HG02938 (cell line): ENCODE measurements at regions not wholly inside any gene's neighbourhood (a gene's known extent, or its start where the extent isn't known, plus 50 kb on each side); places are given as distances from the start of the nearest gene placed in this dataset.

Experiments used
- ATAC-seq: cut with Tn5 transposase; IDR thresholded peaks from one replicate; pipeline ENCODE4 v1.9.1; 2021; ENCODE audit warnings: mild to moderate bottlenecking, moderate library complexity; ENCODE audit not compliant: unreplicated experiment

DNA sequence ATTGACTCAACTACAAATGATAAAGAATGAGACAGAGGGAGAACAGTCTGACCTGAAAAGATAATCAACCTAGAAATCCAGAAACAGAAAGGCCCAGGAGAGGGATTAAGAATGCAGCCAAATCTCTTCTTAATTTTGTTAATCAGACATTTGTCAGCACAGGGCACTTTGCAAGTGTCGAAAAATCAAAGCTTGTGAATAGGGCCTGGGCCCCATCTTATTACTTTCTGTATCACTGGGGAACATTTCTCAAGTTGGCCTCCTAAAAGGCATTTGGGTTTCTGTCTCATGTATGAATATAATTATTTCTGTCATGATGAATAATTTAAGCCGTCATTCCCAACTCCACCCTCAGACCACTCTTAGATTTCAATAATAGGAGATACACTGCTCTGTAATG is 308.4 kb upstream of the PRKCQ start:
- ATAC-seq = no peak

DNA sequence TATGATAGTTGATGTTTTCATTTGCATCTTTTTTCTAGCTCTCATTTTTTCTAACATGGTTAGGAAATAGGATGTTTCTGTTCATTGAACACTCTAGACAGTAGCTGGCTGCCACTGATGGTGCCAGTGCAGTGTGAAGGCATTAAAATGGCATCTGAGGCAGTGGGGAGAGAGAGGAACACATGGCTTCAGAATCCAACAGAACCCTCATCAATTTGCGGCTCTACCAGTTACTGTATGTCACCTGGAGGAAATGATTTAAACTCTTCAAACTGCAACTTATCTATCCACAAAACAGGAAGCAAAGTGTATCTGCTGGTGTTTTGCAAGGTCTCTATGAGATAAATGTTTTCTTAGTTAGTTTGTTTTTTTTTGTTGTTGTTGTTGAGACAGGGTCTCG is 305.2 kb upstream of the PRKCQ start:
- ATAC-seq = no peak

DNA sequence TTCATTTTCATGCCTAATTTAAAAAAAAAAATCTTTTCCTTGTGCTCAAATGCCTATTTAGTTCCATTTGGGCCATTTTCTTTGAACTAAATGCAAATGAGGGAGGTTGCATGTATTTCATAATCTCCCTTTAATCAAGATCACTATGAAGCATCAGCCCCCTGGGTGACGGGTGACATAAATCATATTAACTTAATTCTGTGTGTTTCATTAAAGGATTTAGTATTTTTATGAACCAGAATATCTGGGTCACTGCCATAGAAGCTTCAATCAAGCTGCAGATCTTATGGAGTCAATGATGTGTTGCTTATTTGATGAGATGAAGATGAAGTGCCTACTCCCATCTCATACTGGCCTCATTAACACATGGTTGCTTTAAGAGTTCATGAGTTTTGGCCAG is 301.9 kb upstream of the PRKCQ start:
- no peak for ATAC-seq

DNA sequence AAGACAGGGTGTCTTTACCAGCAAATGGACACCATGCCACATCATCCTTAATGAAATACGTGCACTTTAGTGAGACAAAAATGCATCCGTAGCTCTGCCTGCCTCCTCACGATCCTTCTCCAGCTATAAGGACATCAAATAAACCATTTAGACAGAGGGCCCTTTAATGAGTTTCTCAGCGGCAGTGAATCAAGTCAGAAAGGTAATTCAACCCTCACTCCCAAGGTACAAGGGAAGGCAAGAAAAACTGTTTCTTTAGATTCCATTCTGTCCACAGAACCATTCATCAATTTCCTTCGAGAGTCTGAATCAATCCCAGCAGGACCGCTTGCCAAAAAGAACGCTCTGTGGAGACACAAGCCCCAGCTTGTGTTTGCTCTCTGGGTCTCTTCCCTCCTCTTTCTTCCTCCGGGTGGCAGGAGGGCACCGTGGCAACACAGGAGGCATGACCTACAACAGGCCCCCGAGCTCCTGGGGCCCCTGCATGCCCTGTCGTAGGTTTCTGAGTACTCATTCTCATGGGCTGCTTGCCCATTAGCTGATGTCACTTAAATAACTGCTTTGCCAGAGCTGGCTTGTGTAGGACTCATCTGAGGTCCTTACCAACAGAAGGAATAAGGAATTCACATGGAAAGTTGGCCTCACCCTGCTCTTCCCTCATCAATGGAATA is 297.8 kb upstream of the PRKCQ start:
- ATAC-seq = no peak

DNA sequence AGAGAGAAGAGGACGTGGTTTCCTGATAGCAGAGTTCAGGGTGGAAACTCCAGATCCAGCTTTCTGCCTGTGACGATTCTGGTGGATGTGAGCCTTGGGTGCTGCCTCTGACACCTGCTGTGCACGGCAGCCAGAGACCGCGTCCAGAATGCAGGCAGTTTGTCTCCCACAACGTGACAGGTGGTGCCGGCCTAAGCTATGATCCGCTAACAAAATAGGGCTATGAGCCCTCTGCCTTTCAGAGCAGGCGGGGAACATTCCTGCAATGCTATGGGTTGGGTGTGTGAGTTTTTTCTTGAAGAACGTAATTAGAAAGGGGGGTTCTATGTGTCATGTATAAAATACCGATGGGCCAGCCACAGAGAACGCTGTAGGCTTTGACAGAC is 297.3 kb upstream of the PRKCQ start:
- no peak for ATAC-seq

DNA sequence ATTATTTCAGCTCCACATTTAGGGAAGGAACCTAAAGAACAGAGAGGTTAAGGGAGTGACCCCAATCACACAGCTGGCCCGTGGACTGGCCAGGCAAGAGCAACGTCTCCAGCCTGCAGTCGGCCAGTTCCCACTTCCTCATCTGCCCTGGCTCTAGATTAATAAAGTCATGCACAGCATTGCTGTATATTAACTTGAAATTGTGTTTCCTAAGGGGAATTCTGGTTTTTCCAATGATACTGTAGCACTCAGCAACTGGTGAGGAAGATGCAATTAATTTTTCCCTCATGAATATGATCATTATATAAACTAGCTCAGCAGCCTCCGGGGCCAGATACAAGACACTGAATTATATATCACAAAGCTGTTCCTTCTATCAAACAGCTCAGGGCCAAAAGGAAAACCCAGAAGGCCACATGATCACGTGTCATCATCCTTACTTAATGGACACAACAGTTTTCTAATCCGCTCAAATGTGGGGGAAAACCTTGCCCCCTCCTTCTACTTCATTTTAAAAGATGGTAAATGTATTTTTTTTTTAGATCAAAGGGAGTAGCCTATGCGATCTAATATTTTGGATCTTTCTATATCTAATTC is 295.3 kb upstream of the PRKCQ start:
- ATAC-seq = no peak

DNA sequence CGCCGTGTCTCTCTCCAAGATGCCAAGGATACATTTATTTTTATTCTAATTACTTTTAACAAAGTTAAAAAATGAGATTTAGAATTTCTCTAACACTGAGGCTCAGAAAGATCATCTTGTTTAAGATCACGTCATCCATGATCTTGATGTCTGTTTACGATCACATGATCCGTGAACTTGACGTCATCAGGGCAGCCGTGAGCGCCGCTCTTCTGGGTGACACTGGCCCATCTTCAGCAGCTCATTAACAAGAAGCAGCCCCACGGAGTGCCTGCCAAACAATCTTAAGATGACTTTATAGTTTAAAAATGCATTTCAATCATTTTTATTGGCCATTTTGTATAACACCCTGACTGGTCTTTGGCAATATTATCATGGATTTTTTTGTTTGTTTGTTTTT is 291.1 kb upstream of the PRKCQ start:
- ATAC-seq = no peak

DNA sequence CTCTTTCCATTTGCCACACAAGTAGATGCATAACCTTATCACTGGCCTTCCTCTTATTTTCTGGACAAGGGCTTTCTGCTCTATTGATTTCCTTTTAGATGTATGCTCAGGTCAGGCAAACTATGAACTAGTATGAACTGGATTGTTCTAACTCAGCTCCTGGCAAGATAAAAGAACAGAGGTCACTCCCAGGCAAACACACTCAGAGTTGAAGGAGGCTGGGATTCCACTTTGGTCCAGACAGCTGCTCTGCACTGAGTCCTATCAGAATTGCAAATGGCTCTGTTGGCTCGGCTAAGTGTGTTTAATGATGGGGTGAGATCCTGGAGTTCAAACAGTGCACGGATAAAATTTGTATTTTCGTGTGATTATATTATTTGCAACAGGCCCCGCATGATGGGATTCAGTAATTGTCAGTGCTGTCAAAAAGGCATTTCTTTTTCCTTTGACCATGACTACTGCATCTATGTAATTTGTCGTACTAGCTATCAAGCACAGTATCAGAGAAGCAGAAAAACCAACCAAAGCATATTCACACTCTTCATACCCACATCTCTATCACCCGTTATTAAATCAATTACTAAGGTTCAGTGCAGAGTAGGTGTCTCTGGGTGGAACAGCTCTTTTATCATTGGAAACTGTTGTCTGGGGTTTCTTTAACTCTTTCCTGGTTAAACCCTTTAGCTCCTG is 288.1 kb upstream of the PRKCQ start:
- ATAC-seq = no peak

DNA sequence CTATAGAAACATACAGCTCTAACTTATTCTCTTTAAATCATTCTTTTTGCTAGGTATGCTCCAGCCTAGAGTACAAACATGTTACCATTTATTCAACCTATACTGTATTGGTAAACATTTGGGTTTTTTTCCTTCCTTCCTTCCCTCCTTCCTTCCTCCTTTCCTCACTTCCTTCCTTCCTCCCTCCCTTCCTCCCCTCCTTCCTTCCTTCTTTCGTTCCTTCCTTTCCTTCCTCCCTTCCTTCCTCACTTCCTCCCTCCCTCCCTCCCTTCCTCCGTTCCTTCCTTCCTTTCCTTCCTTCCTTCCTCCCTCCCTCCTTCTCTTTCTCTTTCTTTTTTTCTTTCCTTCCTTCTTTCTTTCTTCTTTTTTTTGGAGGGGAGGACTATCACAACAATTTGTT is 286.7 kb upstream of the PRKCQ start:
- ATAC-seq = no peak

DNA sequence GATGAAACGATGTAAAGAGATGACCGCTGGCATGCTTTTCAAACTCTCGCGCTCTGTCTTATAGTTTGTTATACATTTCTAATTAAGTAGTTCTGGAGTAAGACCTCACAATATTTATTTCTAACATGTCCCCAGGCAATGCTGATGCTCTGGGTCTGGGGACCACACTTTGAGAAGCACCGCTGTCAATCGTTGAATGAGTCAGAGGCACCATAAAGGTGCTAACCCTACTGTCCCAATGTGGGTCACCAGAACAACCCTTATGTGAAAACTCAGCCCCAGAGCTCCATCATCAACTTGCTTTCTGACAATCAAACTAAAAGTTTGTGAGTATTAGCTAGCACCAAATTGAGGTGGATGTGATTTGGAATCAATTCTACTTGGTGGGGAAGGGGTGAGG is 284.1 kb upstream of the PRKCQ start:
- no peak for ATAC-seq

DNA sequence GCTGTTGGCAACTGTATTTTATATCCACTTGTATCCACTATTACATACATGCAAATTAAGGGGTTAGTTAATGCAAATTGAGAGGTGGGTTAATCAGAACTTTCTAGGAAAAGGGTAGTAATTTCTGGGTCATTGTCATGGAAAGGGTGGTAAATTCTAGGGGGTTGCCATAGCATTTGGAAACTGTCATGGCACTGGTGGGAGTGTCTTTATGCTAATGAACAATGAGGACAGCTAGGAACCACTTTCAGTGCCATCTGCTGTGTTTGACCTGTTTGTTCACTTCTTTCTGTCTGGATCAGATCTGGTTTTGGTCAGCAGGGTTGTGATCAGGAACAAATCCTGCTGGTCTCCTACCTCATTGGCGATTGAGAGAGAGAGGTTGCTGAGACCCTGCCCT is 283.3 kb upstream of the PRKCQ start:
- no peak for ATAC-seq

DNA sequence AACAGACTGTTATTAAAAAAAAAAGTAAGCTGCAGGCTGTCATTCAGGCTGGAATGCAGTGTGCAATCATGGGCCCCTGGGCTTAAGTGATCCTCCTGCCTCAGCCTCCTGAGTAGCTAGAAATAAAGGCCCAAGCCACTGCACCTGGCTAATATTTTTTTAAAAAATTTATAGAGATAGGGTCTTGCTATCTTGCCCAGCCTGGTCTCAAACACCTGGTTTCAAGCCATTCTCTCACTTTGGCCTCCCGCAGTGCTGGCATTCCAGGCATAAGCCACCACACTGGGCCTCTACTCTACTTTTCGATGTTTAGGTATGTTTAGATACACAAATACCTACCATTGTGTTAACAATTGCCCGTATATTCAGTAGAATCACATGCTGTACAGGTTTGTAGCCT is 270.4 kb upstream of the PRKCQ start:
- ATAC-seq = no peak

DNA sequence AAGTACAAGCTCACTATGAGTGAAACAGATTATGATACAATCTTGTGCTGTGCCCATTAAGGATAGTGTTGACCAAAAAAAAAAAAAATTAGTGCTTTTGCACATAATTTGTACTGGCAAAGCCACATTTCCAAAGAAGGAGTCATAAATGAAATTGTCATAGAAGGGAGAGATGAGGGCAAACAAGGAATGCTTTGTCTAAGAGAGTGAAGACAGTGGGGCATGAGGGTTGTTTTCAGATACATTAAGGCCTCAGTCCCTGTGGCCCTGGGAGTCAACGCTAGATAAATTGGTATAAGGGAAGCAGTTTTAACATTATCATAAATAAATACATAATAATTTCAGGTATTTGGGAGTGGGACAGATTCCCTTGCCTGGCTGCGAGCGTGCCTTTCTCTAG is 267.5 kb upstream of the PRKCQ start:
- ATAC-seq = no peak

DNA sequence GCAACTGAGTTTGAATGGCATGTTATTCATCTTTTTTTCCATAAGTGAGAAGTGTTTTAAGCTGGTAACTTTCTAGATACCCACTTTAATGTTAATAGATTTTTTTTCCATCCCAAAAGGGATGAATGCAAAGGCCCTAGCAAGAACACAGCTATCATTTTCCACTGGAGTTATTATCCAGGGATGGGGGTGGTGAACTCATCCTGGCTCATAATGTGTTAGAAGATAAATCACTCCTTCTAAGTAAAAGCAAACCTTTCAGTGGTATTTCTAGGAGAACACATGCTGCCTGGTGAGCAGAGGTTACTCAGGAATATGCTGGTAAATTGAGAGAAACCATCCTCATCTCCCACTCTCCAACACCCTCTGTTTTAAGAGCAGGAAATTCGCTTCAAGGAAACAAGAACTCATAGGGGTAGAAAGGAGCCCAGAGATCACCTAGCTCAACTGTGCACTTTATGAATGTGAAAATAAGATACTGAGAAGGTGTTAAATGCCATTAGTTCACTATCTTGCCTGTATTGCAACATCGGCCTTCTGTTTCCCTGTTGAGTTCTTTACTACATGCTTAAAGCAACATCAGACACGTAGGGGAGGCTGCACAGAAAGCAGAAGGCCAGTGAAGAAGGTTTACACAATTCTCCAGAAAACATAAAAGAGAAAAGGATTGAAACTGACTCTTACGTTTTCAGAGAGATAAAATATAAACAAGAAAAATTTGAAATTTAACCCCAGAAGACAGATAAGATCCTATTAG is 264.0 kb upstream of the PRKCQ start:
- no peak for ATAC-seq

DNA sequence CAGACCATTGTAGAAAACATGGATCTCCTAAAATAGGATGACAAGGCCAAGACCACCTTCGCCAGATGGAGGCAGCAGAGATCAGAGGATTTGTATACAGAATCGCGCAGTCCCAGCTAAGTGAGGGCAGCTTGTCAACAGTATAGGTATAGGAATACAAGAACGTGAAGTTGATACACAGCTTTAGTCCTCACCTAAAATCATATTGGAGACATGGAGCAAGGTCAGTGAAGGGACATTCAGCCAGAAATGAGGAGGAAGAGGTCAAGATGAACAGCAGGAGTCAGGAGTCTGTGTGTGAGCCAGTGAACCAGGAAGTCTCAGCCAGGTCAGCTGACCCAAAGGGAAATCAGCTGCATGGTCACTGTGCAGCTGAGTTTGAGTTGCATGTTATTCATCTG is 263.4 kb upstream of the PRKCQ start:
- ATAC-seq = no peak

DNA sequence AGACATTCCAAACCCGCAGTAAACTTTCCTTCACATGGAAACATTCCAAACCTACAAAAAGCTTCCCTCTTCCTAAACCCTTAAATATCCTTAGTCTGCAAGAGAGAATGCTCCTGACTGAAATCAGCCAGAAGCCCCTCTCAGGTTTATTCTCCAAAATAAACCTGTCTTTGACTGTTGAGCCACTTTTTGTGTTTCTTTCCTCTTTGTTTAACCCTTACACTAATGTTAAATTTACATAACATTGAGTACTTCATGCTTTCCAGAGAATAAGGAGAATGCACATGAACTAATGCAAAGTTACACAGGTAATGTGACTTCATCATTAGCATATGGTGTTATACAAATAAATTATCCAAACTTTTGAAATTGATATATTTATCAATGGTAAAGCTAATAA is 262.6 kb upstream of the PRKCQ start:
- no peak for ATAC-seq

DNA sequence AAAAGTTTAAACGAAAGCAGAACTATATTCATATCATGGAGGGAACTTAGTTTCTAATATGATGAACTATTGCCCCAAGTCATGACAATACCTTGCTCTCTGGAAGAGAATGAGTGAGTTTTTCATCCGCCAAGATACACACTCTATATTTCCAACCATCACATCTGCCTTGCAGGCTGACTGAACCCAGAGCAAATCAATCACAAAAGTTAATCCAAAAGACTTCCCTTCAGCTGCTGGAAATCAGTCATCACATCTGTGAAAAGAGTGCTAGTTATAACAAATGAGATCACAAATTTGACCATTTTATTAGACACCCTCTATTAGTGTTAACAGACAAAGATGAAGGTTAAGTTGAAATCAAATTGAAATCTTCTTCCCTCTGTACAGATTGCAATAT is 261.7 kb upstream of the PRKCQ start:
- no peak for ATAC-seq

DNA sequence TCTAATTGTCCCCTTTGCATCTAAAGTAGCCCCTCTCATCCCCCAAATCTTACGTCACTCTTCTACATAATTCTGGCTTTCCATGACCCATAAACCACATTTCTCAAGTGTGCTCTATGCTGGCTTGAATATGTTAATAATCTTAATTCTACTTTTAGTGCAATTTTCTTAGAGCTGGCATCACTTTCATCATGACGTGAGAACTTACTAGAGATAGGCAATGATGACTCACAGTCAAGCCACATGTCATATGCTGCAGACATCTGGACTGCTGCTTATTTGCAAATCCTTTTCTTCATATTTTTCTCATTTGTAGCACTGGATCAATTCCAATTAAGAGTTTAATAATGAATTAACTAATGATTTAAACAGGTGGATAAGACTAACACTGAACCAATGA is 260.7 kb upstream of the PRKCQ start:
- ATAC-seq = no peak

DNA sequence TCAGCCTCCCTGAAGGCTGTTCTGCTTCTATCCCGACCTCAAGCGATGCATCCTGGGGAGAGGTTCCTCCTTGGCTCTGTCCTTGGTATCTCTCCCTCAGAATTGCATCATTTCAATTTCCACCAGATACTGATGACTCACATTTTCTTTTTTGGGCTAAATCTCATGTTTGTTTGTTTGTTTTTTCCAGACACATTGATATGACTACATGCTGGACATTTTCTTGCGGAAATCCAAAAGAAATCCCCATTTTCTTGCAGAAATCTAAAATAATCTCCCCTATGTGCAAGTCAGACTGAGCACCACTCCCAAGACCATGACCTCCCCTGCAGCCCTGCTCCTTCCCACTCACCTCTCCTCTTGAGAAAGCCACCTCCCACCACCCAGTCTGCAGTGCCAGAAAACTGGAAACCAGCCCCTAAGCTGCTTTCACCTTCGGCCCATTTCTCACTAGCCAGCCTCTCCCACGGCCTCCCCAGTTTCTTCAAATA is 260.2 kb upstream of the PRKCQ start:
- no peak for ATAC-seq

DNA sequence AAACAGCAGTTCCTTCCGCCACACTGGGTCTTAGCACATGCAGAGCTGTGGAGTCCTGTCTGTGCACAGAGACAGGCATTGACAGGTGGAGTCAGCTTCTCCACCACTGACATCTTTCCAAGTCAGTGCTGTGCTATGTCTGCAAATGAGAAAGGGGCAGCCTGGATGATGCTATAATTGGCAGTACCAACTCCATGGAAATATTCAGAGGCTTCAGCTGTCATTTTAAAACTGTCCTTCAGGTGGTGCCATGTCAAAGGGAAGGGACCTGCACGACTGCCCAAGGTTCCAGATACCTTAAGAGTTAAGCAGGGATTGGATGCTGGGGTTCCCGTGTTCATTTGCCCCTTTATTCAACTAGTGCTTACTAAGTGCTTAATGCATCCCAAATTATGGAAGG is 258.0 kb upstream of the PRKCQ start:
- no peak for ATAC-seq

DNA sequence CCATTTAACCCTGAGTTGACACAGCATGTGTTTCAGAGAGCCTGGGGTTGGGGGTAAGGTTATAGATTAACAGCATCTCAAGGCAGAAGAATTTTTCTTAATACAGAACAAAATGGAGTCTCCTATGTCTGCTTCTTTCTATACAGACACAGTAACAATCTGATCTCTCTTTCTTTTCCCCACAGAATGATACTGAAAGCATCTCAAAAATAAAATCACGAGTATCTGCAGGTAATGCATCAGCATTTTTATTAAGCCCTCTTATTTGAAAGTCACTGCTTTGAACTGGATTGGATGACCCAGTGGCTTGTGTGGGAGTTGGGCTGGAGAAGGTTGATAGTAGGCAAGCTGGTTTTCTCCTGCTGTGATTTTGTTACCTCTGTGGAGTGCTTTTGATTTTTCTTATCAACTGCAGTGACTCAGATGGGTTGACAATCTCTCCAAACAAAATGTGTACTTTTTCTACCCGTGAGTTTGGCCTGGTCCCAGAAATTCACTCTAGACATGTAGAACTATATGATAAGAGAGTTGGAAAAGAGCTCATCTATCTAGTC is 253.5 kb upstream of the PRKCQ start:
- ATAC-seq = no peak
